Spleen (tissue), 11 donors: ENCODE measurements at regions not wholly inside any gene's neighbourhood (a gene's known extent, or its start where the extent isn't known, plus 50 kb on each side); places are given as distances from the start of the nearest gene placed in this dataset.

ENCODE experiments used
- DNase-seq: peaks from one replicate; pipeline ENCODE4 v3.0.0-alpha.2; 2020
- H3K27ac ChIP-seq, 8 donors: fragments of 200-600 bp; sonication (generic) in 7 of 8; 1 replicate in 4 of 8; 2 replicates in 4 of 8; pipeline versions ENCODE4 v1.5.0 to v1.8.0; 2016 to 2021; ENCODE audit warnings: inconsistent platforms in 4 of 8, mild to moderate bottlenecking in 4 of 8, moderate library complexity in 1 of 8
- H3K27me3 ChIP-seq, 7 donors: fragments of 200-600 bp; sonication (generic) in 6 of 7; replicated peaks in 1 of 7; 1 replicate in 4 of 7; 2 replicates in 3 of 7; pipeline versions ENCODE4 v1.5.0 to v1.8.0; 2016 to 2021; ENCODE audit warnings: inconsistent platforms in 3 of 7, mild to moderate bottlenecking in 1 of 7
- H3K36me3 ChIP-seq, 6 donors: fragments of 200-600 bp; sonication (generic) in 5 of 6; 1 replicate in 4 of 6; 2 replicates in 2 of 6; pipeline versions ENCODE4 v1.5.0 to v1.8.0; 2016 to 2021; ENCODE audit warnings: inconsistent platforms in 2 of 6
- H3K4me1 ChIP-seq, 6 donors: fragments of 200-600 bp; sonication (generic) in 5 of 6; 1 replicate in 3 of 6; 2 replicates in 3 of 6; pipeline versions ENCODE4 v1.5.0 to v1.8.0; 2016 to 2021; ENCODE audit warnings: inconsistent platforms in 3 of 6
- H3K4me3 ChIP-seq, 8 donors: fragments of 200-600 bp; sonication (generic) in 7 of 8; 1 replicate in 4 of 8; 2 replicates in 4 of 8; pipeline versions ENCODE4 v1.5.0 to v1.8.0; 2016 to 2021; ENCODE audit warnings: inconsistent platforms in 4 of 8, mild to moderate bottlenecking in 4 of 8, moderate library complexity in 2 of 8
- H3K9me3 ChIP-seq, 8 donors: fragments of 200-600 bp; sonication (generic) in 7 of 8; 1 replicate in 4 of 8; 2 replicates in 4 of 8; pipeline versions ENCODE4 v1.5.0 to v1.8.0; 2016 to 2021; ENCODE audit warnings: inconsistent platforms in 4 of 8
- POLR2A ChIP-seq, 3 donors: fragments of 450-650 bp; IDR thresholded peaks; one replicate each; pipeline ENCODE4 v1.5.1; 2017; ENCODE audit warnings: antibody characterized with exemption in 3 of 3, mild to moderate bottlenecking in 1 of 3
- POLR2AphosphoS5 ChIP-seq, 3 donors: sonication (generic); formaldehyde crosslinking; IDR thresholded peaks; one replicate each; pipeline ENCODE4 v1.5.1; 2017; ENCODE audit warnings: antibody characterized with exemption in 3 of 3
- WGBS, 5 donors: extraction: QIAGEN DNeasy Blood & Tissue Kit in 3 of 5; methylation state at CpG; one replicate each; pipeline versions ENCODE4 v1.1.5 to v1.1.7; 2013 to 2018; 5-methylcytosine and 5-hydroxymethylcytosine counted together
- intact Hi-C: fragments of 100-400 bp; cut with DNase I; formaldehyde crosslinking; loops from one replicate; pipeline ENCODE4 v1.15.0; 2023; ENCODE audit warnings: low total_unique reads
- TF ChIP-seq, protein P1 (sequence below), 11 experiments: fragments of 200-600 bp in 7 of 11; fragments of 450-650 bp in 4 of 11; sonication (generic) in 4 of 11; IDR thresholded peaks in 8 of 11; conservative IDR thresholded peaks in 3 of 11; 1 replicate in 7 of 11; 2 replicates in 4 of 11; pipeline versions ENCODE4 v1.4.0 to v1.8.0; 2016 to 2021; ENCODE audit warnings: antibody characterized with exemption in 11 of 11, inconsistent platforms in 4 of 11, mild to moderate bottlenecking in 1 of 11
- donor health status: healthy with polysubstance abuse.
- donor health status: DM: no; HTN: no; CAD: no; lungs with moderate emphysema.
- donor health status: DM: no; HTN: no; CAD: no.
- donor health status: Bipolar disorder and iron deficiency.
- donor health status: healthy.
- donor health status: DM: no; HTN: no; CAD: no.
- donor health status: DM: yes; HTN: yes; CAD: no.

GRCh38 chr11:19474211-19474610 is 233.5 kb upstream of the E2F8 start:
- no peaks in the 10 kb centered on the region for H3K4me1 ChIP-seq
- no peak overlapping the region for H3K4me3 ChIP-seq
- DNase-seq: no peak
- no peaks in the 10 kb centered on the region for H3K36me3 ChIP-seq
- 66 to 74% (median 68%) methylated on average over 4 of the region's 4 CpGs for WGBS, 5 donors
- H3K9me3 ChIP-seq: no peaks in the 10 kb centered on the region
- no peak for TF ChIP-seq POLR2A (IDR thresholded peaks at IDR 0.05)
- peaks cover 0 to 21% (median 0%) of the 10 kb centered on the region in 7 donors for H3K27me3 ChIP-seq
- no peak overlapping the region for H3K27ac ChIP-seq
- intact Hi-C loops: no loop called here

DNA sequence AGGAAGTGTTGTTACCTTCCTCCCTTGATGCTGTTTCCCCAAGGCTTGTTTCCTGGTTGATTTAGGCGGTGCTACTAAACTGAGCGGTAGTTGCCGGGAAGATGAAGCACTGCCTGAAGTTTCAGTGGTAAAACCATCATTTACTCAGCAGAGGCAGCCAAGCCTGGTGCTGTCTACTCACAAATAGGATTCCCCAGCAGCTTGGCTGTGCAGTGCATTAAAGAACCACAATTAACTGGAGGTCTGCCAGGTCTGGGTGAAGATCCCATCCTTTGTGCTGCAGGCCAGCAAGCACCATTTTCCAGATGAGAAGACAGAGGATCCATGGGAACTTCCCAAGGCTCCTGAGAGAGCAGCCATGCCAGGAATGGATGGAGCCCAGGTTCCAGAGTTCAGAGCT is 231.9 kb upstream of the E2F8 start:
- H3K36me3 ChIP-seq: no peaks in the 10 kb centered on the region
- no peak overlapping the region for H3K27ac ChIP-seq
- intact Hi-C loops: no loop called here
- no peaks in the 10 kb centered on the region for H3K4me1 ChIP-seq
- H3K9me3 ChIP-seq: no peaks in the 10 kb centered on the region
- H3K27me3 ChIP-seq: peaks cover 0 to 13% (median 0%) of the 10 kb centered on the region in 7 donors
- 46 to 58% (median 51%) methylated on average over 3 of the region's 3 CpGs for WGBS, 5 donors
- no peak for TF ChIP-seq POLR2A (IDR thresholded peaks at IDR 0.05)
- H3K4me3 ChIP-seq: no peak overlapping the region
- DNase-seq: no peak

GRCh38 chr11:19467904-19468303 is 227.2 kb upstream of the E2F8 start:
- no peaks in the 10 kb centered on the region for H3K4me1 ChIP-seq
- intact Hi-C loops: no loop called here

DNA sequence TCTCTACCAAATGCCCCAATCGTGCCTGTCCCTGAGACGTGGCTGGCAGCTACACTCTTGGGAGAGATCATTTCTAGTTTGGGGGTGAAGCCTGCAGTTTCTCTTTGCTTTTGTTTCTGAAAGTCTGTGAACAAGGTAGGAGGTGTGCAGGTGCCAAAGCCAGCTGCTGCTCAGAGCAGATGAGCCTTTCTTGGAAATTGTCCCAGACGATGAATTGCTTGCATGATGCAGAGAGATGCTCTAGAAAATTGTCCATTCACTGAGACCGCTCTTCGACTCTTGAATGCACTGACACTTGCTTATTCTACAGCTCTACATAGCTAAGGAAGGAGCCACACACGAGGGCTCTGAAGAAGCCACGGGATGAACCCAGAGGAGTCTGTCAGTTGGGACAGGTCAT is 225.6 kb upstream of the E2F8 start:
- Histone ChIP-seq H3K4me1 (no peaks in the 10 kb centered on the region), H3K9me3 (no peaks in the 10 kb centered on the region), H3K36me3 (no peaks in the 10 kb centered on the region), H3K27me3 (no peaks in the 10 kb centered on the region), H3K27ac (no peak overlapping the region), H3K4me3 (no peak overlapping the region)
- TF ChIP-seq, protein P1, sequence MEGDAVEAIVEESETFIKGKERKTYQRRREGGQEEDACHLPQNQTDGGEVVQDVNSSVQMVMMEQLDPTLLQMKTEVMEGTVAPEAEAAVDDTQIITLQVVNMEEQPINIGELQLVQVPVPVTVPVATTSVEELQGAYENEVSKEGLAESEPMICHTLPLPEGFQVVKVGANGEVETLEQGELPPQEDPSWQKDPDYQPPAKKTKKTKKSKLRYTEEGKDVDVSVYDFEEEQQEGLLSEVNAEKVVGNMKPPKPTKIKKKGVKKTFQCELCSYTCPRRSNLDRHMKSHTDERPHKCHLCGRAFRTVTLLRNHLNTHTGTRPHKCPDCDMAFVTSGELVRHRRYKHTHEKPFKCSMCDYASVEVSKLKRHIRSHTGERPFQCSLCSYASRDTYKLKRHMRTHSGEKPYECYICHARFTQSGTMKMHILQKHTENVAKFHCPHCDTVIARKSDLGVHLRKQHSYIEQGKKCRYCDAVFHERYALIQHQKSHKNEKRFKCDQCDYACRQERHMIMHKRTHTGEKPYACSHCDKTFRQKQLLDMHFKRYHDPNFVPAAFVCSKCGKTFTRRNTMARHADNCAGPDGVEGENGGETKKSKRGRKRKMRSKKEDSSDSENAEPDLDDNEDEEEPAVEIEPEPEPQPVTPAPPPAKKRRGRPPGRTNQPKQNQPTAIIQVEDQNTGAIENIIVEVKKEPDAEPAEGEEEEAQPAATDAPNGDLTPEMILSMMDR (IDR thresholded peaks at IDR 0.05 in 8 of 11, conservative IDR thresholded peaks at IDR 0.05 in 3 of 11): no peak
- TF ChIP-seq POLR2A (IDR thresholded peaks at IDR 0.05): no peak
- no peak for TF ChIP-seq POLR2AphosphoS5 (IDR thresholded peaks at IDR 0.05)
- WGBS, 5 donors: 80 to 90% (median 82%) methylated on average over 7 of the region's 7 CpGs
- intact Hi-C loops: no loop called here
- no peak for DNase-seq

More at GRCh38 chr11:19467904-19468303, 227.2 kb upstream of the E2F8 start:
- Histone ChIP-seq H3K27ac (no peak overlapping the region), H3K36me3 (no peaks in the 10 kb centered on the region), H3K9me3 (no peaks in the 10 kb centered on the region), H3K27me3 (no peaks in the 10 kb centered on the region), H3K4me3 (no peak overlapping the region)
- WGBS, 5 donors: 86 to 94% (median 93%) methylated on average over 2 of the region's 2 CpGs
- TF ChIP-seq, protein P1 (IDR thresholded peaks at IDR 0.05 in 8 of 11, conservative IDR thresholded peaks at IDR 0.05 in 3 of 11): no peak
- TF ChIP-seq POLR2A (IDR thresholded peaks at IDR 0.05) (no peak), POLR2AphosphoS5 (IDR thresholded peaks at IDR 0.05) (no peak)
- no peak for DNase-seq

DNA sequence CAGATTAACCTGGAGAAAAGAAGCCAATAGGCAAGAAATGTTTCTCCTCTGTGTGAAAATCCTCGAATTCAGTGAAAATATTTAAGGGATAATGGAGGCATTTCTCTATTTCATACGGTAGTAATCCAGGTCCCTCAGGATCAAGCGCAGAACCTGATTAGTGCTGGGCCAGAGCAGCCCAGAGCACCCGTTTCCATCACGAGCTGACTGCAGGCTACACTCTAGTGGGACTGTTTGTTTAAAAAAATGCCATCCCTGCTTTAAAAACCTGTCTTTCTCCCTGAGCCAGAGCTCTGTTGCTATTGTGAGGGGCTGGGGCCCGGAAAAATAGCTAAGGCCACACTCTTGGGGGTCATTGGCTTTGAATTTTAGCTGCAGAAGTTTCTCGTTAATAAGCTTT is 223.2 kb upstream of the E2F8 start:
- Histone ChIP-seq H3K36me3 (no peaks in the 10 kb centered on the region), H3K27me3 (no peaks in the 10 kb centered on the region), H3K4me3 (no peak overlapping the region), H3K4me1 (no peaks in the 10 kb centered on the region), H3K27ac (no peak overlapping the region), H3K9me3 (no peaks in the 10 kb centered on the region)
- intact Hi-C loops: no loop called here
- TF ChIP-seq POLR2AphosphoS5 (IDR thresholded peaks at IDR 0.05) (no peak), POLR2A (IDR thresholded peaks at IDR 0.05) (no peak)
- TF ChIP-seq, protein P1 (IDR thresholded peaks at IDR 0.05 in 8 of 11, conservative IDR thresholded peaks at IDR 0.05 in 3 of 11): no peak
- 77 to 86% (median 85%) methylated on average over 7 of the region's 7 CpGs for WGBS, 5 donors
- DNase-seq: no peak
